ENCODE measurements at regions not wholly inside any gene's neighbourhood (a gene's known extent, or its start where the extent isn't known, plus 50 kb on each side); places are given as distances from the start of the nearest gene placed in this dataset.

- TF ChIP-seq RCOR1 (IDR thresholded peaks at IDR 0.05; ENCODE audit: low read length) (no peak), EZH2phosphoT487 (IDR thresholded peaks at IDR 0.05; ENCODE audit: borderline replicate concordance, low read depth) (no peak), POLR2AphosphoS5 (IDR thresholded peaks at IDR 0.05; ENCODE audit: low read depth, low read length) (no peak), RAD21 (IDR thresholded peaks at IDR 0.05; ENCODE audit: low read length) (no peak), TCF12 (IDR thresholded peaks at IDR 0.05) (no peak)
- TF ChIP-seq, protein P1, sequence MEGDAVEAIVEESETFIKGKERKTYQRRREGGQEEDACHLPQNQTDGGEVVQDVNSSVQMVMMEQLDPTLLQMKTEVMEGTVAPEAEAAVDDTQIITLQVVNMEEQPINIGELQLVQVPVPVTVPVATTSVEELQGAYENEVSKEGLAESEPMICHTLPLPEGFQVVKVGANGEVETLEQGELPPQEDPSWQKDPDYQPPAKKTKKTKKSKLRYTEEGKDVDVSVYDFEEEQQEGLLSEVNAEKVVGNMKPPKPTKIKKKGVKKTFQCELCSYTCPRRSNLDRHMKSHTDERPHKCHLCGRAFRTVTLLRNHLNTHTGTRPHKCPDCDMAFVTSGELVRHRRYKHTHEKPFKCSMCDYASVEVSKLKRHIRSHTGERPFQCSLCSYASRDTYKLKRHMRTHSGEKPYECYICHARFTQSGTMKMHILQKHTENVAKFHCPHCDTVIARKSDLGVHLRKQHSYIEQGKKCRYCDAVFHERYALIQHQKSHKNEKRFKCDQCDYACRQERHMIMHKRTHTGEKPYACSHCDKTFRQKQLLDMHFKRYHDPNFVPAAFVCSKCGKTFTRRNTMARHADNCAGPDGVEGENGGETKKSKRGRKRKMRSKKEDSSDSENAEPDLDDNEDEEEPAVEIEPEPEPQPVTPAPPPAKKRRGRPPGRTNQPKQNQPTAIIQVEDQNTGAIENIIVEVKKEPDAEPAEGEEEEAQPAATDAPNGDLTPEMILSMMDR (IDR thresholded peaks at IDR 0.05) = no peak
- TF ChIP-seq, protein P2, sequence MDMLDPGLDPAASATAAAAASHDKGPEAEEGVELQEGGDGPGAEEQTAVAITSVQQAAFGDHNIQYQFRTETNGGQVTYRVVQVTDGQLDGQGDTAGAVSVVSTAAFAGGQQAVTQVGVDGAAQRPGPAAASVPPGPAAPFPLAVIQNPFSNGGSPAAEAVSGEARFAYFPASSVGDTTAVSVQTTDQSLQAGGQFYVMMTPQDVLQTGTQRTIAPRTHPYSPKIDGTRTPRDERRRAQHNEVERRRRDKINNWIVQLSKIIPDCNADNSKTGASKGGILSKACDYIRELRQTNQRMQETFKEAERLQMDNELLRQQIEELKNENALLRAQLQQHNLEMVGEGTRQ (IDR thresholded peaks at IDR 0.05; ENCODE audit: borderline replicate concordance, low read depth, low read length) = no peak
Measured at GRCh38 chr1:213388199-213388598, 337.2 kb downstream of the RPS6KC1 start.

All from SK-N-SH (cell line).